H1 (cell line): ENCODE measurements at regions not wholly inside any gene's neighbourhood (a gene's known extent, or its start where the extent isn't known, plus 50 kb on each side); places are given as distances from the start of the nearest gene placed in this dataset.
"Not testable (repeated sequence)": the region's sequence is repeated elsewhere in the genome, so short reads cannot be mapped to it uniquely, and the experiment has no call there.

Experiments
- CTCF ChIA-PET: fragments of 300-600 bp; sonication (Branson Sonifier 250); formaldehyde crosslinking; loops from one replicate; lab custom pipeline; 2021; ENCODE audit not compliant: partially characterized antibody; lab: Charles Lee
- POLR2A ChIA-PET: fragments of 300-600 bp; sonication (Branson Sonifier 250); formaldehyde crosslinking; loops from one replicate; lab custom pipeline; 2021; ENCODE audit warnings: inconsistent platforms; ENCODE audit not compliant: partially characterized antibody; lab: Charles Lee
- DNase-seq, 2 experiments: peaks; one replicate each; pipeline versions ENCODE4 v3.0.0 to v3.0.0-alpha.2; 2010 to 2022; ENCODE audit warnings: low spot score in 2 of 2, low read depth in 1 of 2, mixed read lengths in 1 of 2
- FAIRE-seq: peaks from 2 replicates; lab custom pipeline; 2011; peaks lifted over from hg19 to GRCh38; lab: Jason Lieb, UNC
- H2AFZ ChIP-seq: 2 replicates; pipeline ENCODE4 v1.8.1; 2012; ENCODE audit warnings: low read length, inconsistent platforms
- H2AK5ac ChIP-seq: 2 replicates; pipeline ENCODE4 v1.6.1; 2013; ENCODE audit warnings: low read depth, low read length
- H2BK120ac ChIP-seq: replicated peaks from 2 replicates; pipeline ENCODE3; 2013; ENCODE audit warnings: low read depth, low read length, inconsistent platforms
- H2BK12ac ChIP-seq: 2 replicates; pipeline ENCODE4 v1.6.1; 2013; ENCODE audit warnings: low read depth, low read length
- H2BK15ac ChIP-seq: 2 replicates; pipeline ENCODE4 v1.6.1; 2013; ENCODE audit warnings: low read length
- H2BK20ac ChIP-seq: 2 replicates; pipeline ENCODE4 v1.6.1; 2013; ENCODE audit warnings: low read length
- H2BK5ac ChIP-seq: 2 replicates; pipeline ENCODE4 v1.6.1; 2013; ENCODE audit warnings: low read depth, low read length
- H3K14ac ChIP-seq: 2 replicates; pipeline ENCODE4 v1.6.1; 2013; ENCODE audit warnings: inconsistent platforms; ENCODE audit not compliant: insufficient read length
- H3K18ac ChIP-seq: 2 replicates; pipeline ENCODE4 v1.6.1; 2013; ENCODE audit warnings: low read length; ENCODE audit errors: extremely low read depth
- H3K23ac ChIP-seq: 2 replicates; pipeline ENCODE4 v1.6.1; 2013; ENCODE audit warnings: inconsistent platforms; ENCODE audit not compliant: insufficient read length
- H3K23me2 ChIP-seq: 2 replicates; pipeline ENCODE4 v1.6.1; 2013; ENCODE audit warnings: low read depth, low read length
- H3K27ac ChIP-seq: 2 replicates; pipeline ENCODE4 v1.6.1; 2011; ENCODE audit warnings: low read depth, low read length, inconsistent platforms
- H3K27me3 ChIP-seq, 4 experiments: replicated peaks in 1 of 4; 1 replicate in 1 of 4; 2 replicates in 3 of 4; pipeline versions ENCODE4 v1.6.1 to v1.8.1; 2011 to 2013; ENCODE audit warnings: low read length in 3 of 4, mild to moderate bottlenecking in 3 of 4, inconsistent platforms in 2 of 4, mixed read lengths in 2 of 4, moderate library complexity in 1 of 4; ENCODE audit not compliant: control insufficient read depth in 3 of 4, insufficient read depth in 3 of 4; ENCODE audit errors: extremely low read depth in 1 of 4
- H3K36me3 ChIP-seq, 4 experiments: 2 replicates each; pipeline versions ENCODE4 v1.6.1 to v1.8.1; 2011 to 2013; ENCODE audit warnings: mild to moderate bottlenecking in 4 of 4, low read length in 3 of 4, moderate library complexity in 2 of 4, control low read depth in 1 of 4, inconsistent platforms in 1 of 4; ENCODE audit not compliant: insufficient read depth in 4 of 4, control insufficient read depth in 2 of 4
- H3K4ac ChIP-seq: replicated peaks from 2 replicates; pipeline ENCODE3; 2013; ENCODE audit warnings: low read length, low read depth, mixed read lengths, inconsistent platforms; ENCODE audit not compliant: insufficient read length
- H3K4me1 ChIP-seq, 4 experiments: replicated peaks in 1 of 4; 1 replicate in 1 of 4; 2 replicates in 3 of 4; pipeline versions ENCODE4 v1.6.1 to v1.8.1; 2011 to 2013; ENCODE audit warnings: low read length in 3 of 4, inconsistent platforms in 2 of 4, mixed read lengths in 1 of 4; ENCODE audit not compliant: insufficient read depth in 4 of 4, control insufficient read depth in 3 of 4
- H3K4me2 ChIP-seq, 2 experiments: 2 replicates each; pipeline versions ENCODE4 v1.6.1 to v1.8.1; 2011 to 2013; ENCODE audit warnings: low read depth in 2 of 2, low read length in 2 of 2, control low read depth in 1 of 2, inconsistent platforms in 1 of 2, mild to moderate bottlenecking in 1 of 2; ENCODE audit not compliant: insufficient read depth in 1 of 2
- H3K4me3 ChIP-seq, 4 experiments: fragments of 200-600, 300-600 bp in 1 of 4; sonication (generic), shearing (Covaris generic), sonication (Bioruptor Twin) in 1 of 4; 2 replicates each; pipeline versions ENCODE4 v1.5.1 to v1.8.1; 2011 to 2016; ENCODE audit warnings: low read length in 4 of 4, low read depth in 3 of 4, control low read depth in 2 of 4, inconsistent platforms in 2 of 4, mild to moderate bottlenecking in 2 of 4, mixed read lengths in 1 of 4, moderate library complexity in 1 of 4; ENCODE audit not compliant: insufficient read depth in 2 of 4; ENCODE audit errors: extremely low read depth in 1 of 4
- H3K56ac ChIP-seq: replicated peaks from 2 replicates; pipeline ENCODE3; 2013; ENCODE audit warnings: low read depth, mild to moderate bottlenecking, mixed read lengths, low read length, inconsistent platforms; ENCODE audit not compliant: insufficient read length
- H3K79me1 ChIP-seq: 2 replicates; pipeline ENCODE4 v1.6.1; 2013; ENCODE audit warnings: low read depth, low read length, control low read depth
- H3K79me2 ChIP-seq, 2 experiments: 2 replicates each; pipeline versions ENCODE4 v1.6.1 to v1.8.1; 2012 to 2013; ENCODE audit warnings: low read length in 2 of 2, mild to moderate bottlenecking in 2 of 2, inconsistent platforms in 1 of 2; ENCODE audit not compliant: insufficient read depth in 2 of 2, control insufficient read depth in 1 of 2
- H3K9ac ChIP-seq, 4 experiments: replicated peaks in 1 of 4; 1 replicate in 1 of 4; 2 replicates in 3 of 4; pipeline versions ENCODE4 v1.6.1 to v1.8.1; 2011 to 2013; ENCODE audit warnings: low read depth in 3 of 4, low read length in 3 of 4, control low read depth in 2 of 4, mild to moderate bottlenecking in 2 of 4, moderate library complexity in 2 of 4, inconsistent platforms in 1 of 4; ENCODE audit errors: extremely low read depth in 1 of 4
- H3K9me3 ChIP-seq, 2 experiments: 2 replicates each; pipeline versions ENCODE4 v1.6.1 to v1.8.1; 2012 to 2013; ENCODE audit warnings: mild to moderate bottlenecking in 2 of 2, moderate library complexity in 2 of 2, control low read depth in 1 of 2, inconsistent platforms in 1 of 2, low read depth in 1 of 2, low read length in 1 of 2, mixed read lengths in 1 of 2; ENCODE audit not compliant: insufficient read depth in 2 of 2
- H4K20me1 ChIP-seq, 2 experiments: replicated peaks in 1 of 2; 2 replicates each; pipeline versions ENCODE3 to v1.8.1; 2011 to 2013; ENCODE audit warnings: inconsistent platforms in 2 of 2, low read length in 2 of 2, mild to moderate bottlenecking in 1 of 2; ENCODE audit not compliant: insufficient read depth in 2 of 2, control insufficient read depth in 1 of 2
- H4K5ac ChIP-seq: 2 replicates; pipeline ENCODE4 v1.6.1; 2013; ENCODE audit warnings: low read length, low read depth, mixed read lengths, inconsistent platforms; ENCODE audit not compliant: insufficient read length
- H4K8ac ChIP-seq: 2 replicates; pipeline ENCODE4 v1.8.0; 2013; ENCODE audit warnings: mild to moderate bottlenecking, moderate library complexity, low read length, inconsistent platforms; ENCODE audit not compliant: insufficient read depth; ENCODE audit errors: extremely low read depth
- H4K91ac ChIP-seq: replicated peaks from 2 replicates; pipeline ENCODE3; 2013; ENCODE audit warnings: low read length, mixed read lengths, inconsistent platforms; ENCODE audit not compliant: insufficient read length
- WGBS, 2 experiments: shearing (Covaris generic) in 1 of 2; methylation state at CpG; one replicate each; pipeline versions ENCODE4 v1.1.6 to v1.1.7; 2013 to 2015; ENCODE audit warnings: low lambda C conversion rate in 2 of 2, mixed read lengths in 2 of 2, inconsistent platforms in 1 of 2, low coverage in 1 of 2, missing lambda C conversion rate in 1 of 2; ENCODE audit not compliant: insufficient replicate concordance in 2 of 2, insufficient coverage in 1 of 2, insufficient read length in 1 of 2; ENCODE audit errors: extremely low coverage in 1 of 2, missing lambda C conversion rate in 1 of 2; 5-methylcytosine and 5-hydroxymethylcytosine counted together

GRCh38 chr13:80926024-80926423 lies 585.1 kb upstream of the SPRY2 start:
- H2AFZ ChIP-seq, H3K79me2 ChIP-seq, H3K4me2 ChIP-seq, H4K5ac ChIP-seq, H3K14ac ChIP-seq, H3K27me3 ChIP-seq, DNase-seq, H3K4ac ChIP-seq, H3K18ac ChIP-seq, H3K79me1 ChIP-seq, H4K8ac ChIP-seq, H2BK120ac ChIP-seq, H3K27ac ChIP-seq, H3K36me3 ChIP-seq, H2BK12ac ChIP-seq, H3K23me2 ChIP-seq, H3K4me3 ChIP-seq, FAIRE-seq, H4K91ac ChIP-seq, H3K4me1 ChIP-seq, H3K56ac ChIP-seq, H2AK5ac ChIP-seq, H3K9ac ChIP-seq, H4K20me1 ChIP-seq, H2BK15ac ChIP-seq, H3K23ac ChIP-seq, H3K9me3 ChIP-seq, H2BK5ac ChIP-seq, POLR2A ChIA-PET, H2BK20ac ChIP-seq: not testable (repeated sequence)
- WGBS, 2 experiments, result 92% methylated on average over 3 of the region's 3 CpGs; no CpG with 5 or more reads in 1 of the 2 experiments
- CTCF ChIA-PET, result interaction anchor here (0.7 kb wide), 1 partner anchor 20 kb away, joined by 3 read pairs; no protein-coding TSS in a partner anchor
